HL-60 (cell line): ENCODE measurements at regions not wholly inside any gene's neighbourhood (a gene's known extent, or its start where the extent isn't known, plus 50 kb on each side); places are given as distances from the start of the nearest gene placed in this dataset.

Experiments
- DNase-seq, 2 experiments: peaks; one replicate each; pipeline ENCODE4 v3.0.0-alpha.2; 2010 to 2020; ENCODE audit warnings: low read depth in 1 of 2, low spot score in 1 of 2
- H3K27ac ChIP-seq: fragments of 250-450 bp; sonication (Bioruptor Pico); replicated peaks from 2 replicates; pipeline ENCODE4 v1.5.1; 2020; ENCODE audit warnings: mild to moderate bottlenecking, moderate library complexity
- H3K27me3 ChIP-seq: fragments of 250-450 bp; sonication (Bioruptor Pico); 2 replicates; pipeline ENCODE4 v1.5.1; 2021; ENCODE audit warnings: mild to moderate bottlenecking, moderate library complexity; ENCODE audit not compliant: insufficient read depth, poor library complexity, severe bottlenecking
- H3K4me3 ChIP-seq: replicated peaks from 2 replicates; pipeline ENCODE4 v1.5.1; 2011; ENCODE audit warnings: mild to moderate bottlenecking, control low read depth, low read length; ENCODE audit not compliant: insufficient read depth
- CTCF ChIP-seq: IDR thresholded peaks from one replicate; pipeline ENCODE4 v1.5.1; 2011; ENCODE audit warnings: low read length, control low read depth, inconsistent platforms; ENCODE audit not compliant: insufficient read depth
- GABPA ChIP-seq: IDR thresholded peaks from 2 replicates; pipeline ENCODE4 v1.6.1; 2012; ENCODE audit warnings: low read depth
- POLR2AphosphoS5 ChIP-seq: IDR thresholded peaks from 2 replicates; pipeline ENCODE4 v1.6.1; 2012; ENCODE audit warnings: low read depth
- REST ChIP-seq: IDR thresholded peaks from 2 replicates; pipeline ENCODE4 v1.6.1; 2012; ENCODE audit warnings: low read depth; ENCODE audit not compliant: insufficient replicate concordance
- SPI1 ChIP-seq: IDR thresholded peaks from 2 replicates; pipeline ENCODE4 v1.6.1; 2012; ENCODE audit warnings: low read depth, mild to moderate bottlenecking, borderline replicate concordance

GRCh38 chr2:193687195-193687594 is 1492.5 kb upstream of the TMEFF2 start:
- no peak for DNase-seq
- no peak for TF ChIP-seq CTCF
- no peak for TF ChIP-seq REST
- no peak for TF ChIP-seq SPI1
- no peak for TF ChIP-seq GABPA
- TF ChIP-seq POLR2AphosphoS5: no peak
- Histone ChIP-seq H3K27ac (no peak overlapping the region), H3K4me3 (no peak overlapping the region), H3K27me3 (no peaks in the 10 kb centered on the region)

- TF ChIP-seq SPI1: no peak
- no peak for TF ChIP-seq GABPA
- TF ChIP-seq CTCF: no peak
- no peak for TF ChIP-seq REST
- TF ChIP-seq POLR2AphosphoS5: no peak
- no peak for DNase-seq
- Histone ChIP-seq H3K27me3 (no peaks in the 10 kb centered on the region), H3K27ac (no peak overlapping the region), H3K4me3 (no peak overlapping the region)
Measured at GRCh38 chr2:193679847-193680246, 1485.1 kb upstream of the TMEFF2 start.

GRCh38 chr2:193670478-193670877 is 1475.7 kb upstream of the TMEFF2 start:
- TF ChIP-seq SPI1 (no peak), POLR2AphosphoS5 (no peak), REST (no peak), GABPA (no peak), CTCF (no peak)
- no peak for DNase-seq
- Histone ChIP-seq H3K27me3 (no peaks in the 10 kb centered on the region), H3K27ac (no peak overlapping the region), H3K4me3 (no peak overlapping the region)
